ENCODE measurements at regions not wholly inside any gene's neighbourhood (a gene's known extent, or its start where the extent isn't known, plus 50 kb on each side); places are given as distances from the start of the nearest gene placed in this dataset.

DNA sequence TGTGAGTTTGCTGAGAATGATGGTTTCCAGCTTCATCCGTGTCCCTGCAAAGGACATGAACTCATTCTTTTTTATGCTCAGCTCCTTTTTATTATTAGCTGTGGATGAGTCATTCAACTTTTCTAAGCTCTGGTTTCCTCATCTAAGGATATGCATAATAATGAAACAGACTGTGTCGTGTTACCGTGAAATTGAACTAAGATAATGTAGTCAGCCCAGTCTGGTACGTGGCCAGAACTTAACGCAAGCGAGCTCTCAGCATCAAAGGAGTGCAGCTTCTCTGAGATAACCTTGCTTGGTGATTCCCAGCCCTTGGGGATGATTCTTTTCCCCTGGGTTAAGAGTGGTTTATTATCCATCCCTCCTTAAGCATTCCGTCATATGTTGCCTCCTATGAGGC is 454.3 kb upstream of the EEF2KMT start:
- TF ChIP-seq, protein P1, sequence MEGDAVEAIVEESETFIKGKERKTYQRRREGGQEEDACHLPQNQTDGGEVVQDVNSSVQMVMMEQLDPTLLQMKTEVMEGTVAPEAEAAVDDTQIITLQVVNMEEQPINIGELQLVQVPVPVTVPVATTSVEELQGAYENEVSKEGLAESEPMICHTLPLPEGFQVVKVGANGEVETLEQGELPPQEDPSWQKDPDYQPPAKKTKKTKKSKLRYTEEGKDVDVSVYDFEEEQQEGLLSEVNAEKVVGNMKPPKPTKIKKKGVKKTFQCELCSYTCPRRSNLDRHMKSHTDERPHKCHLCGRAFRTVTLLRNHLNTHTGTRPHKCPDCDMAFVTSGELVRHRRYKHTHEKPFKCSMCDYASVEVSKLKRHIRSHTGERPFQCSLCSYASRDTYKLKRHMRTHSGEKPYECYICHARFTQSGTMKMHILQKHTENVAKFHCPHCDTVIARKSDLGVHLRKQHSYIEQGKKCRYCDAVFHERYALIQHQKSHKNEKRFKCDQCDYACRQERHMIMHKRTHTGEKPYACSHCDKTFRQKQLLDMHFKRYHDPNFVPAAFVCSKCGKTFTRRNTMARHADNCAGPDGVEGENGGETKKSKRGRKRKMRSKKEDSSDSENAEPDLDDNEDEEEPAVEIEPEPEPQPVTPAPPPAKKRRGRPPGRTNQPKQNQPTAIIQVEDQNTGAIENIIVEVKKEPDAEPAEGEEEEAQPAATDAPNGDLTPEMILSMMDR (IDR thresholded peaks at IDR 0.05): no peak
- TF ChIP-seq POLR2A (IDR thresholded peaks at IDR 0.05): no peak

All from heart left ventricle (tissue), 13 donors.